Upper lobe of left lung (tissue), 4 donors: ENCODE measurements at regions not wholly inside any gene's neighbourhood (a gene's known extent, or its start where the extent isn't known, plus 50 kb on each side); places are given as distances from the start of the nearest gene placed in this dataset.

Experiments
- EP300 ChIP-seq, 4 donors: sonication (generic); formaldehyde crosslinking; IDR thresholded peaks; one replicate each; pipeline ENCODE4 v1.5.1; 2017; ENCODE audit warnings: antibody characterized with exemption in 4 of 4, control low read depth in 2 of 4
- POLR2AphosphoS5 ChIP-seq, 2 donors: sonication (generic); formaldehyde crosslinking; IDR thresholded peaks; one replicate each; pipeline ENCODE4 v1.5.1; 2017; ENCODE audit warnings: antibody characterized with exemption in 2 of 2
- TF ChIP-seq, protein P1 (sequence below), 6 experiments: fragments of 450-650 bp in 4 of 6; fragments of 200-600 bp in 2 of 6; sonication (generic) in 2 of 6; IDR thresholded peaks; one replicate each; pipeline ENCODE4 v1.5.1; 2016 to 2019; ENCODE audit warnings: antibody characterized with exemption in 6 of 6

DNA sequence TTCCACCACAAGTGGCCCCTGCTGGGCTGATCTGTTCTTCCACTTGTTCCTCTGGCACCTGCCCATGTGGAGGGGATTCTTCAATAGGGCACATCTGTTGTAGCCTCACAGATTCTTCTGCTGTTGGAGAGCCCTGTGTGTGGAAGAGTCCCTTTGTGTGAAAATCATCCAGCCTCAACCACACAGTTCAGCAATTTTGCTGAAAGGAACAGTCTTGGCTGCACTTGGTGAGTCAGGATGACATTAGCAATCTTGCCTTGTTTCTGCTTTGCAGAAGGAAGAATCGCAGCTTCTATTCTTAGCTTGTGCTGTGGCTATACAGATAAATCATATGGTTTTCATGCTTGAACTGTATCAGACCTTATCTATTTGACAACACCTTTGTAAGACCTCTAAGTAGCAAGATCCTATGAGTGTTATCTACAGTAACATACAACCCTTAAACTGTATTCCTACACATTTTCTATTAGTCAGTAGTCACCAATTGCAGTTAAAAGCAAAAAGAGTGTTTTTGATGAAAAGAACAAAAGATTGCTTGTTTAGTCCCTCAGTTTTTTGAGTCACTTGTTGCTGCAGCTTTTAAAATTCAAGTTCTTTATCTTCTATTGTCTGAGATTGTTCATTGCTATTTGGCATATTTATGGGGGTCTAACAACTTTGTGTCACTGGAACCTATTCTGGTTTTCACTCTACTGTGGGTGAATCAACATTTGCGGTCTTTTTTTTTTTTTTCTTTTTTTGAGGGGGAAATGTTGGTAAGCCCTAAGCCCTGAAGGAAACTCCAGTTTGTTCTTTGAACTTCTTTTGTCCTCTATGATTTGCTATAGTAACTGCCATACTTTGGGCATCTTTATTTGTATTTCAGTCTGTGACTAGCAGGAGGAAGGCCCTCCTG, 231.6 kb downstream of the TFAP2B start:
- TF ChIP-seq, protein P1, sequence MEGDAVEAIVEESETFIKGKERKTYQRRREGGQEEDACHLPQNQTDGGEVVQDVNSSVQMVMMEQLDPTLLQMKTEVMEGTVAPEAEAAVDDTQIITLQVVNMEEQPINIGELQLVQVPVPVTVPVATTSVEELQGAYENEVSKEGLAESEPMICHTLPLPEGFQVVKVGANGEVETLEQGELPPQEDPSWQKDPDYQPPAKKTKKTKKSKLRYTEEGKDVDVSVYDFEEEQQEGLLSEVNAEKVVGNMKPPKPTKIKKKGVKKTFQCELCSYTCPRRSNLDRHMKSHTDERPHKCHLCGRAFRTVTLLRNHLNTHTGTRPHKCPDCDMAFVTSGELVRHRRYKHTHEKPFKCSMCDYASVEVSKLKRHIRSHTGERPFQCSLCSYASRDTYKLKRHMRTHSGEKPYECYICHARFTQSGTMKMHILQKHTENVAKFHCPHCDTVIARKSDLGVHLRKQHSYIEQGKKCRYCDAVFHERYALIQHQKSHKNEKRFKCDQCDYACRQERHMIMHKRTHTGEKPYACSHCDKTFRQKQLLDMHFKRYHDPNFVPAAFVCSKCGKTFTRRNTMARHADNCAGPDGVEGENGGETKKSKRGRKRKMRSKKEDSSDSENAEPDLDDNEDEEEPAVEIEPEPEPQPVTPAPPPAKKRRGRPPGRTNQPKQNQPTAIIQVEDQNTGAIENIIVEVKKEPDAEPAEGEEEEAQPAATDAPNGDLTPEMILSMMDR (IDR thresholded peaks at IDR 0.05), result no peak
- no peak for TF ChIP-seq EP300 (IDR thresholded peaks at IDR 0.05)
- no peak for TF ChIP-seq POLR2AphosphoS5 (IDR thresholded peaks at IDR 0.05)
